ENCODE measurements at regions not wholly inside any gene's neighbourhood (a gene's known extent, or its start where the extent isn't known, plus 50 kb on each side); places are given as distances from the start of the nearest gene placed in this dataset. TPM values are rescaled to one million over a fixed set of nuclear protein-coding genes. Genes with fewer than 3 reads are reported as not detected.
"Not testable (repeated sequence)": the region's sequence is repeated elsewhere in the genome, so short reads cannot be mapped to it uniquely, and the experiment has no call there.

DNA sequence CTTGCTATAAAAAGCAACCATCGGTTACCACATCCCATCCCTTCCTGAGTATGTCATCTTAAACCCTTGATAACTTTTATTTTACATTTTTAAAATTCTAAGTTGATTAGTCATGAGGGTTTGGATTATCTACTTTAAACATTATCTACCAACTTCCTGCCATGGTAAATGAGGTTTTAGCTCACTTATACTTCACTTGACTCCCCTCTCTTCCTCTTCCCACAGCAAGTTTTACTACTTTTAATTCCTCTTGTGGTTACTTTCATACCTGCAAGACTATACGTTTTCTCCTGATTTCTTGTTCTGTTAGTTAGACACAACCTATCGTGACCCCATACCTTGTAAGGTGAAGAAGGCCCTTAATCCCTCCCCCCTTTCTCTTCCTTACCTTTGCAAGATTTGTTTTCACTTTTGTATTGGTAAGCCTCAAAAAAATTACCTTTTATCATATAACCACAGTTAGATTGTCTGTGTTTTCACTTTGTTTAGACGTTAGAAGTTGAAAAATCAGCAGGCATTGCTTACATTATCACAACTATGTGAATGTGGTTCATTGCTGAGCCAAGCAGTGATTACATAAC, 60.1 kb upstream of the OGFRL1 start:
- H3K4me3 ChIP-seq (ENCODE audit: low read depth, low read length): no peak overlapping the region
- TF ChIP-seq CTCF (IDR thresholded peaks at IDR 0.05; ENCODE audit: insufficient read depth, low read depth, low read length): no peak
- DNase-seq (ENCODE audit: low read depth): peak; percentile 70

- no peak for DNase-seq (ENCODE audit: low read depth)
- no peak overlapping the region for H3K4me3 ChIP-seq (ENCODE audit: low read depth, low read length)
- TF ChIP-seq CTCF (IDR thresholded peaks at IDR 0.05; ENCODE audit: insufficient read depth, low read depth, low read length): no peak
Measured at GRCh38 chr6:71229477-71229876, 59.1 kb upstream of the OGFRL1 start.

- DNase-seq (ENCODE audit: low read depth); H3K4me3 ChIP-seq (ENCODE audit: low read depth, low read length): not testable (repeated sequence)
Measured at GRCh38 chr6:71232890-71233289, 55.7 kb upstream of the OGFRL1 start.

DNA sequence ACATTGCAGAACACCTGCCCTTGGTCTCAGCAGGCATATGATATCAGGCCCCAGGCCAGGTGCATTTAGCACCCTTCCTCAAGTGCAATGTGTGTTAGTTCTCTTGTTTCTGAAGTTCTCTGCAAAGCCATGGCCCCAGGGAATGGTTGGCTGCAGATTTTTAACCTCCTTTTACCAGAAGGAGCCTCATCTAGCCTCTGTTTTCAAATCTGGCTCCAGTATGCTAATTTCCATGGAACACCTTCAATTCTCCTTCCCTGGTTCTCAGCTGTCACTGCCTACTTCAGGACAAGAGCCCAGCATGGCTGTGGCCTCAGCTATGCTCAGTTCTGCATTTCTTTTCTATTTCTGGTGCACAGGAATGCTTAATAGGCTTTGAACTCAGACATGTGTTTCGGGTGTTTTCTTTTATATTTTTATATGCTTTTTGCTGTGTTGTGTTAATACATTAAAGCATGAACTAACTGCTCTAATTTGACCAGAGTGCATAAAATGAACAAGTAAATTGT, 51.6 kb upstream of the OGFRL1 start:
- no peak for TF ChIP-seq CTCF (IDR thresholded peaks at IDR 0.05; ENCODE audit: insufficient read depth, low read depth, low read length)
- DNase-seq (ENCODE audit: low read depth): no peak
- H3K4me3 ChIP-seq (ENCODE audit: low read depth, low read length): no peak overlapping the region

- no peak for DNase-seq (ENCODE audit: low read depth)
- no peak for TF ChIP-seq CTCF (IDR thresholded peaks at IDR 0.05; ENCODE audit: insufficient read depth, low read depth, low read length)
- H3K4me3 ChIP-seq (ENCODE audit: low read depth, low read length): no peak overlapping the region
Measured at GRCh38 chr6:71238351-71238750, 50.3 kb upstream of the OGFRL1 start.

Small RNA genes in the stretch of these regions (small RNA-seq; reads per million reads assigned to genes)
- gene RF00012 (0.28 reads per million), gene RNU6-411P (not detected)
